Psoas muscle (tissue), 7 donors: ENCODE measurements at regions not wholly inside any gene's neighbourhood (a gene's known extent, or its start where the extent isn't known, plus 50 kb on each side); places are given as distances from the start of the nearest gene placed in this dataset.

Experiments used
- ATAC-seq, 4 donors: fragments of 200-7000 bp; cut with Tn5 transposase; one replicate each; pipeline ENCODE4 v1.9.1; 2020; ENCODE audit warnings: moderate library complexity in 3 of 4, mild to moderate bottlenecking in 2 of 4
- DNase-seq, 2 donors: peaks; one replicate each; pipeline ENCODE4 v3.0.0-alpha.2; 2020
- H3K27ac ChIP-seq: fragments of 200-600 bp; one replicate; pipeline ENCODE4 v1.8.0; 2022
- H3K27me3 ChIP-seq, 3 donors: fragments of 200-600 bp in 1 of 3; one replicate each; pipeline versions ENCODE4 v1.6.1 to v1.8.0; 2013 to 2022; ENCODE audit warnings: low read length in 2 of 3, mild to moderate bottlenecking in 2 of 3, moderate library complexity in 1 of 3; ENCODE audit not compliant: insufficient read depth in 3 of 3
- H3K36me3 ChIP-seq, 2 donors: fragments of 200-600 bp in 1 of 2; one replicate each; pipeline versions ENCODE4 v1.6.1 to v1.8.0; 2013 to 2022; ENCODE audit warnings: low read depth in 1 of 2, mild to moderate bottlenecking in 1 of 2, moderate library complexity in 1 of 2; ENCODE audit not compliant: insufficient read depth in 1 of 2
- H3K4me1 ChIP-seq: fragments of 200-600 bp; one replicate; pipeline ENCODE4 v1.8.0; 2022
- H3K4me3 ChIP-seq: fragments of 200-600 bp; one replicate; pipeline ENCODE4 v1.8.0; 2022; ENCODE audit warnings: mild to moderate bottlenecking
- H3K9me3 ChIP-seq: fragments of 200-600 bp; one replicate; pipeline ENCODE4 v1.8.0; 2022
- WGBS, 3 donors: extraction: QIAGEN DNeasy Blood & Tissue Kit; methylation state at CpG; one replicate each; pipeline versions ENCODE4 v1.1.6 to v1.1.7; 2013; 5-methylcytosine and 5-hydroxymethylcytosine counted together
- intact Hi-C, 2 donors: fragments of 100-400 bp; cut with DNase I; formaldehyde crosslinking; loops; one replicate each; pipeline versions ENCODE4 v1.11.0 to v1.14.2; 2022
- TF ChIP-seq, protein P1 (sequence below): fragments of 200-600 bp; IDR thresholded peaks from one replicate; pipeline ENCODE4 v1.8.0; 2022; ENCODE audit warnings: antibody characterized with exemption
- donor health status: healthy with polysubstance abuse.
- donor health status: DM: no; HTN: no; CAD: no; lungs with moderate emphysema.
- donor health status: Bipolar disorder and iron deficiency.
- donor health status: healthy.
- donor health status: DM: yes; HTN: yes; CAD: no.
- donor health status: DM: no; HTN: no; CAD: no.
- donor health status: DM: yes; HTN: yes; CAD: no.

DNA sequence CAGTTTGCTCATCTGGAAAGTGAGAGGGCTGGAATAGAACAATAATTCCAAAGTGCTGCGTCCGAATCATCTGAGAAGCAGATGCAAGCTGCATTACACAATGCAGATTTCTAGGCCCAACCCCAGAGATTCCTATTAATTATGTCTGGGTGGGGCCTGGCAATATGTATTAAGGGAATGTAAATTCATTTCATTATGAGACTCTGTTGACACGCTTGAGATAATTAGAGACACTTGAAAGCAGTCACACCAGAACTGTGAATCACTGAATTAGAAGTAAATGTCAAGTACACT, 54.7 kb upstream of the HK2 start:
- Histone ChIP-seq H3K27ac (no peak overlapping the region), H3K9me3 (no peaks in the 10 kb centered on the region), H3K36me3 (no peaks in the 10 kb centered on the region), H3K27me3 (no peaks in the 10 kb centered on the region), H3K4me1 (no peaks in the 10 kb centered on the region), H3K4me3 (no peak overlapping the region)
- WGBS, 3 donors, result 45 to 73% (median 47%) methylated on average over 3 of the region's 3 CpGs
- intact Hi-C loops, result no loop called here
- DNase-seq (no peak), ATAC-seq (no peak)
- TF ChIP-seq, protein P1, sequence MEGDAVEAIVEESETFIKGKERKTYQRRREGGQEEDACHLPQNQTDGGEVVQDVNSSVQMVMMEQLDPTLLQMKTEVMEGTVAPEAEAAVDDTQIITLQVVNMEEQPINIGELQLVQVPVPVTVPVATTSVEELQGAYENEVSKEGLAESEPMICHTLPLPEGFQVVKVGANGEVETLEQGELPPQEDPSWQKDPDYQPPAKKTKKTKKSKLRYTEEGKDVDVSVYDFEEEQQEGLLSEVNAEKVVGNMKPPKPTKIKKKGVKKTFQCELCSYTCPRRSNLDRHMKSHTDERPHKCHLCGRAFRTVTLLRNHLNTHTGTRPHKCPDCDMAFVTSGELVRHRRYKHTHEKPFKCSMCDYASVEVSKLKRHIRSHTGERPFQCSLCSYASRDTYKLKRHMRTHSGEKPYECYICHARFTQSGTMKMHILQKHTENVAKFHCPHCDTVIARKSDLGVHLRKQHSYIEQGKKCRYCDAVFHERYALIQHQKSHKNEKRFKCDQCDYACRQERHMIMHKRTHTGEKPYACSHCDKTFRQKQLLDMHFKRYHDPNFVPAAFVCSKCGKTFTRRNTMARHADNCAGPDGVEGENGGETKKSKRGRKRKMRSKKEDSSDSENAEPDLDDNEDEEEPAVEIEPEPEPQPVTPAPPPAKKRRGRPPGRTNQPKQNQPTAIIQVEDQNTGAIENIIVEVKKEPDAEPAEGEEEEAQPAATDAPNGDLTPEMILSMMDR, result no peak

DNA sequence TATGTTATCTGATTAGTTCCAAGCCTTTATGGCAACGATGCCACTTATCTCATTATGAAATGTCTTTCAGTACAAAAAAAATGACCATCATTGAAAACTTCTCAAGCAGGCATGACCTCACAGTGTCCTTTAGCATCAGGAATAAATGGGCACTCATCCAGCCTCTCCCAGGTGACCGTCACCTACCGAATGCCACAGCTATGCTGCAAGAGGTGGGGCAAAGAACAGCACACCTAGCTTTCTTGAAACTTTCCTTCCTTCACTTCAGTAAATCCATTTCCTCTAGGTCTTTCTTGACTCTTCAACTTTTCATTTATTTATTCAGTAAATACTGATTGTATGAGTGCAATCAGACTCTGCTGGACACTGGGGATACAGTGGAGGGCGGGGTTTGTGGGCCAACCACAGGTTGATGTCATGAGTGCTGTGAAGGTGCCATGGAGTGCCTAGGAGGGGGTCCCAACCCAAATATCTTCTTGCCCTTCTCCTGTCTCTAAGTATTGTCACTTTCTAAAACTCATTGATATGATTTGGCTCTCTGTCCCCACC, 54.3 kb upstream of the HK2 start:
- intact Hi-C loops, result no loop called here
- TF ChIP-seq, protein P1, result no peak
- H3K4me3 ChIP-seq, result no peak overlapping the region
- H3K27ac ChIP-seq, result no peak overlapping the region
- no peaks in the 10 kb centered on the region for H3K36me3 ChIP-seq
- no peaks in the 10 kb centered on the region for H3K9me3 ChIP-seq
- ATAC-seq, result no peak
- no peaks in the 10 kb centered on the region for H3K27me3 ChIP-seq
- DNase-seq, result no peak
- H3K4me1 ChIP-seq, result no peaks in the 10 kb centered on the region
- WGBS, 3 donors, result 58 to 79% (median 72%) methylated on average over 4 of the region's 4 CpGs
